Activated T-cell treated with anti-CD3 and anti-CD28 coated beads, Interleukin-2, amount 50 U/mL, for 4 hours (primary cell): ENCODE measurements at regions not wholly inside any gene's neighbourhood (a gene's known extent, or its start where the extent isn't known, plus 50 kb on each side); places are given as distances from the start of the nearest gene placed in this dataset.

ENCODE experiments used
- ATAC-seq, 2 donors: fragments of 200-7000 bp; cut with Tn5 transposase; one replicate each; pipeline ENCODE4 v1.10.0; 2021
- DNase-seq: peaks from one replicate; pipeline ENCODE4 v3.0.0-alpha.2; 2020
- H3K27me3 Mint-ChIP-seq: one replicate; pipeline ENCODE4 v1.8.0; 2021; ENCODE audit warnings: low read depth, mixed read lengths
- H3K36me3 Mint-ChIP-seq: one replicate; pipeline ENCODE4 v1.8.0; 2022; ENCODE audit warnings: mixed read lengths; ENCODE audit not compliant: insufficient read depth
- H3K4me1 Mint-ChIP-seq: one replicate; pipeline ENCODE4 v1.8.0; 2021; ENCODE audit warnings: low read depth, mixed read lengths
- H3K4me3 Mint-ChIP-seq: one replicate; pipeline ENCODE4 v1.8.0; 2021; ENCODE audit warnings: mild to moderate bottlenecking, moderate library complexity, mixed read lengths
- H3K9me3 Mint-ChIP-seq: one replicate; pipeline ENCODE4 v1.8.0; 2021; ENCODE audit warnings: mixed read lengths

DNA sequence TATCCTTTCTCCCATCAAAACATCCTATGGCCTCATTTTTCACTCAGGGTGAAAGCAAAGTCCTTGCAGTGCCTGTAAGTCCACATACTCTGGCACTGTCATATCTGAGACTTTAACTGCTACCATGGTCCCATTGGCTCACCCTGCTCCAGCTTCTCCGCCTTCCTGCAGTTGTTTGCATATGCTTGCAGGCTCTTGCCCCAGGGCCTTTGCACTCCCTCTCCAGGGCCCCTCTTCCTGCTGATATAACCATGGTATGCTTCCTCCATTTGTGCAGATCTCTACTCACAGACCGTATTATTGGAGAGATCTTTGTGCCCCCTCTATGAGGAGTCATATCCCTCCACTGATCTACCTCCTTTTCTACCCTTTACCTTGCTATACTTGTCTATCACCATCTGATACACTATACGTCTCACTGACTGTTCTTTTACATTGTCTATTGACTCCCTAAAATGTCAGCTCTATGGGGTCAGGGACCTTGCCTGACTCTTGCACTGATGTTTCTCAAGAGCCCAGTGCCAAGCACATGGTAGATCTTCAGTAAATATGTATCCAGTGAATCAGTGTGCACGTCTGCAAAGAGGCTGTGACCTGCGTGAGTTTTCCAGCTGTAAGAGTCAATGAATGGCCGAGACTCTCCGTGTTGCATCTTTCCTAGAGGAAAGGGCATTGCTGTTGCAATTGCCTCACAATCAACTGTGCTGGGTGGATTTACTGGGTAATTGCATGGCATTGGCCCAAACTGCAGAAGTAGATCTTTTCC is 81.7 kb upstream of the CPEB4 start:
- ATAC-seq (no peak), DNase-seq (no peak)
- Mint-ChIP-seq H3K4me1 (no peaks in the 10 kb centered on the region), H3K4me3 (no peak overlapping the region), H3K36me3 (no peaks in the 10 kb centered on the region), H3K9me3 (peaks cover 6% of the 10 kb centered on the region), H3K27me3 (no peaks in the 10 kb centered on the region)

DNA sequence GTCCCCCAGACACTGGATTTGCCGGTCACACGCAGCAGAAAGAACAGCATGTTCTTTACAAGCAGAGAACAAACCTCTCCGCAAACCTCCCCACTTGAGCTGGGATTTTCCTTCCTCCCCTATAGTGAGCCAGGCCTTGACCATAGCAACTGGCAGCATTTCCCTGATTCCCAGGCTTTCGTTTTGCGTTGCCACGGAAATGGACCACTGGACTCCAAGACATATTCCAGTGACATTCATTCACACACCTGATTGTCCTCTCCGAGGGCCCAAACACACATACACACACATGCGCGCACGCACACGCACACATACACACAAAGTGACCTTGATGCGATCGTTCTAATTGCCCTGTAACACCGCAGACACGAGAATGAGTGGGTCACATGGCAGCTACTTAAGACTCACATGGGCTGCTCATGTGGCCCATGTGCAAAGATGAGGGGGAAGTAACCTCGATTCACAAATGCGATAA is 80.9 kb upstream of the CPEB4 start:
- no peak overlapping the region for H3K4me3 Mint-ChIP-seq
- DNase-seq (no peak), ATAC-seq (no peak)

DNA sequence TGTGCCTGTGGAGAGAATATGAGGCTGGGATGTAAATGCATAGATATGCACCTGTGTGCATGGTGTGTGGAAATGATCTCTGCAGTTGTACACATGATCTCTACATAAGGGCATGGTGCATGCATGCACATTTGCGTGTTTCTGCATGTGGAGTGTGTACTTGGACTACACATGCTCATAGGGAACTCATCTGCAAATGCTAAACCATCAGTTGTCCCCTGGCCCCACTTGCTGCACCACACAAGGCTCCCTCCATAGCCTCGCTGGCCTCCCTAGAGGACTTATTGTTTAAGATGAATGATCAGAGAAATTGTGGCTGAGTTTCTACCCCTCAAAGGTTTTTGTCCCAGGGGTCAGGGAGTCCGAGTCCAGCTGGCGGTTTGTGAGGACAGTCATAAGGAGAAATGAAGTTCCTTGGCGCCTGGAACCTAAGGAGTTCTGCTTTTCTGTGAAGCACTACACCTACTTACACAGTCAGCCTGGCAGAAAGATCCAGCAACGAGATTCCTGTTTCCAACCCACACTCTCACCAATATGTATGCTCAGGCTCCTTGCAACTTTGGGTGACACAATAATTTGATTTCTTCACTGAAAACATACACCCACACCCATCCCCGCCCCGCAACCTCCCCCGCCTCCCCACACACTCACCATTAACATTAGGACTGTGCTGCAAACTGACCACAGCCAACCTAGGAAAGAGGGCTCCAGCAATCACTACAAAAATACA is 79.9 kb upstream of the CPEB4 start:
- Mint-ChIP-seq H3K4me3 (no peak overlapping the region), H3K36me3 (no peaks in the 10 kb centered on the region), H3K9me3 (peaks cover 6% of the 10 kb centered on the region), H3K27me3 (no peaks in the 10 kb centered on the region), H3K4me1 (no peaks in the 10 kb centered on the region)
- no peak for ATAC-seq
- DNase-seq, result no peak

More for the DNA sequence above, 80.9 kb upstream of the CPEB4 start:
- H3K9me3 Mint-ChIP-seq, result peaks cover 6% of the 10 kb centered on the region
- no peaks in the 10 kb centered on the region for H3K36me3 Mint-ChIP-seq
- H3K4me1 Mint-ChIP-seq, result no peaks in the 10 kb centered on the region
- H3K27me3 Mint-ChIP-seq, result no peaks in the 10 kb centered on the region

GRCh38 chr5:173809014-173809413 is 79.1 kb upstream of the CPEB4 start:
- Mint-ChIP-seq H3K9me3 (peaks cover 6% of the 10 kb centered on the region), H3K4me1 (no peaks in the 10 kb centered on the region), H3K27me3 (peaks cover 1% of the 10 kb centered on the region), H3K4me3 (no peak overlapping the region), H3K36me3 (no peaks in the 10 kb centered on the region)
- no peak for DNase-seq
- no peak for ATAC-seq

DNA sequence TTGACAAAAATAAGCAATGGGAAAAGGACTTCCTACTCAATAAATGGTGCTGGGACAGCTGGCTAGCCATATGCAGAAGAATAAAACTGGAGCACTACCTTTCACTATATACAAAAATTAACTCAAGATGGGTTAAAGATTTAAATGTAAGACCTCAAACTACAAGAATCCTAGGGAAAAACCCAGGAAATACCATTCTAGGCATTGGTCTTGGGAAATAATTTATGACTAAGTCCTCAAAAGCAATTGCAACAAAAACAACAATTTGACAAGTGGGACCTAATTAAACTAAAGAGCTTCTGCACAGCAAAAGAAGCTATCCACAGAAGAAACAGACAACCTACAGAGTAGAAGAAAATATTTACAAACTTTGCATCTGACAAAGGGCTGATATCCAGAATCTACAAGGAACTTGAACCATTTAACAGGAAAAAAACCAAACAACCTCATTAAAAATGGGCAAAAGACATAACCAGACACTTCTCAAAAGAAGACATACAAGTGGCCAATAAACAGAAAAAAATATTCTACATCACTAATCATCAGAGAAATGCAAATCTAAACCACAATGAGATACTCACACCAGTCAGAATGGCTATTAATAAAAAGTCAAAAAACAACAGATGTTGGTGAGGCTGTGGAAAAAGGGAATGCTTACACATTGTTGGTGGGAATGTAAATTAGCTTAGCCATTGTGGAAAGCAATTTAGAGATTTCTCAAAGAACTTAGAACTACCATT is 75.2 kb upstream of the CPEB4 start:
- Mint-ChIP-seq H3K9me3 (no peaks in the 10 kb centered on the region), H3K36me3 (no peaks in the 10 kb centered on the region), H3K4me1 (no peaks in the 10 kb centered on the region), H3K4me3 (no peak overlapping the region), H3K27me3 (peaks cover 4% of the 10 kb centered on the region)
- no peak for DNase-seq
- no peak for ATAC-seq

DNA sequence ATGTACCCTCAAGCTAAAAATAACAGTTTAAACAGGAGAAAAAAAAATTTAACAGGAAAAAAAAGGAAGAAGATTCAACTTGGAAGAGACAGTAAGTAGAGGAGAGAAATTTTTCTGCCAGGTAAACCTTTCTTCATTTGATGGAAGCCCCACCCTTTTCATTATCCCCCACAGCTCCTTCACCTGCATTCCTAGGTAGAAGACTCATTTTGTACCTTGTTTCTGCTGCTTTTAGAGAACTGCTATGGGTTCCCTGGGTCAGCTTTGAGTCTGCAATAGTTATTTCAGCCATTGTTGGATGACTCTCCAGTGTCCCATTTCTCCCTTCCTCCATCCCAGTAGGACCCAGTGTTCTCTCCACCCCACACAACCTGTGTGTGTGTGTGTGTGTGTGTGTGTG is 74.1 kb upstream of the CPEB4 start:
- Mint-ChIP-seq H3K9me3 (peaks cover 3% of the 10 kb centered on the region), H3K4me3 (no peak overlapping the region), H3K36me3 (no peaks in the 10 kb centered on the region), H3K4me1 (no peaks in the 10 kb centered on the region), H3K27me3 (peaks cover 5% of the 10 kb centered on the region)
- ATAC-seq (no peak), DNase-seq (no peak)

- H3K36me3 Mint-ChIP-seq, result no peaks in the 10 kb centered on the region
- peaks cover 3% of the 10 kb centered on the region for H3K9me3 Mint-ChIP-seq
- ATAC-seq (no peak), DNase-seq (no peak)
- peaks cover 6% of the 10 kb centered on the region for H3K27me3 Mint-ChIP-seq
- no peaks in the 10 kb centered on the region for H3K4me1 Mint-ChIP-seq
- no peak overlapping the region for H3K4me3 Mint-ChIP-seq
These were observed 72.6 kb upstream of the CPEB4 start for GRCh38 chr5:173815571-173815970.

GRCh38 chr5:173816728-173817127 is 71.4 kb upstream of the CPEB4 start:
- peaks cover 6% of the 10 kb centered on the region for H3K27me3 Mint-ChIP-seq
- H3K4me3 Mint-ChIP-seq, result no peak overlapping the region
- no peaks in the 10 kb centered on the region for H3K36me3 Mint-ChIP-seq
- no peak for ATAC-seq
- no peak for DNase-seq
- H3K9me3 Mint-ChIP-seq, result peaks cover 3% of the 10 kb centered on the region
- H3K4me1 Mint-ChIP-seq, result peaks cover 10% of the 10 kb centered on the region

- peaks cover 13% of the 10 kb centered on the region for H3K4me1 Mint-ChIP-seq
- ATAC-seq (no peak), DNase-seq (no peak)
- peaks cover 3% of the 10 kb centered on the region for H3K9me3 Mint-ChIP-seq
- H3K36me3 Mint-ChIP-seq, result no peaks in the 10 kb centered on the region
- peaks cover 6% of the 10 kb centered on the region for H3K27me3 Mint-ChIP-seq
- H3K4me3 Mint-ChIP-seq, result no peak overlapping the region
These were observed 70.6 kb upstream of the CPEB4 start for GRCh38 chr5:173817561-173817960.

GRCh38 chr5:173819521-173819920 is 68.6 kb upstream of the CPEB4 start:
- Mint-ChIP-seq H3K4me3 (no peak overlapping the region), H3K4me1 (peaks cover 14% of the 10 kb centered on the region), H3K27me3 (peaks cover 5% of the 10 kb centered on the region), H3K36me3 (no peaks in the 10 kb centered on the region), H3K9me3 (peaks cover 3% of the 10 kb centered on the region)
- no peak for DNase-seq
- no peak for ATAC-seq

DNA sequence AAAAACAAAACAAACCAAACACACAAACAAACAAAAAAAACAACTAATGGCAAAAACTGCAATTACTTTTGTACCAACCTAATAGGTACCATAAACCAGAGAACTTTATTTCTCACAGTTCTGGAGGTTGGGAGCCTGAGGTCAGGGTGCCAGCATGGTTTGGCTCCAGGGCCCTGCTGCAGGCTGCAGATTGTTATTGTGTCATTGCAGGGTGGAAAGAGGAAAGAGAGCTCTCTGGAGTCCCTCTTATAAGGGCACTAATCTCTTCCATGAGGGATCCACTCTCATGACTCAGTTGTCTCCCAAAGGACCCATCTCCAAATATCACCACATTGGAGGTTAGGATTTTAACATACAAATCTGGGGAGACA is 64.9 kb upstream of the CPEB4 start:
- Mint-ChIP-seq H3K4me3 (no peak overlapping the region), H3K36me3 (no peaks in the 10 kb centered on the region), H3K9me3 (peaks cover 10% of the 10 kb centered on the region), H3K27me3 (peaks cover 2% of the 10 kb centered on the region), H3K4me1 (peaks cover 14% of the 10 kb centered on the region)
- DNase-seq (no peak), ATAC-seq (no peak)

DNA sequence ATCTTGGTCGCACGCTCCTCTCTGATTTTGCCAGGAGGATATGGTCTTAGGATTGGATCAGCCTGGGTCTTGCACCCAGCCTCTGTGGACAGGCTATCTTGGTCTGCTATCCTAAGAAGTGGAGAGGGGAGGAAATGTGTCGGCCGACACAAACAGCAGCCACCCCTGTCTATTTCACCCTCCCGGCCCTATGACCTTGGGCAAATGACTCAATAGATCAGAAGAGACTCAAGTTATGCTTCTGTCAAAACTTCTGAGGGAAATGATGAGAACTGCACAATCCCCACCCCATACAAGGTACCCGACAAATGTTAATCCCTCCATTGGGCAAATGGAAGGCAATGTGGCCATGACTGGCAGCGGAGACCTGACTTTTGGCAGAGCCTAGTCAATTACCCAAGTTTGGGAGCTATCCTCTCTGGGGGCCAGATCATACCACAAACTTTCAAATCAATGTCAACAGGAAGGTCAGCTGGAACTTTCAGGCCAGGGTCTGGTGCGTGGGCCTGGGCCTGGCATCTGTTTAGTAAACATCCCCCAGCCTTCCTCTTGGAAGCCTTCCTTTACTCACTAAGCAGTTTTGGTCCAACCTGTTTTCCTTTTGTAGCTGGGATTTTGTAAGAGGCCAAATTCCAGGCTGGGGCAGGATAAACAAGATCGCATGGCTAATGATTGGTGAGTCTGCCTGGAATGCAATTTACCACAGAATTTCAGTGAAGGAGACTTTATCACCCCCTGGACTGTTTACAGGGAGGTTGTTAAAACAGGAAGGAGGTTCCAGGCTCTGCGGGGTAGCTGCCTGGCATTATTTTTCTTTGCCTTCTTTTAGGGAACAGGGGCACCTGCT is 64.2 kb upstream of the CPEB4 start:
- H3K9me3 Mint-ChIP-seq, result peaks cover 9% of the 10 kb centered on the region
- ATAC-seq (no peak), DNase-seq (no peak)
- H3K36me3 Mint-ChIP-seq, result no peaks in the 10 kb centered on the region
- peaks cover 14% of the 10 kb centered on the region for H3K4me1 Mint-ChIP-seq
- H3K4me3 Mint-ChIP-seq, result no peak overlapping the region
- H3K27me3 Mint-ChIP-seq, result peaks cover 2% of the 10 kb centered on the region

DNA sequence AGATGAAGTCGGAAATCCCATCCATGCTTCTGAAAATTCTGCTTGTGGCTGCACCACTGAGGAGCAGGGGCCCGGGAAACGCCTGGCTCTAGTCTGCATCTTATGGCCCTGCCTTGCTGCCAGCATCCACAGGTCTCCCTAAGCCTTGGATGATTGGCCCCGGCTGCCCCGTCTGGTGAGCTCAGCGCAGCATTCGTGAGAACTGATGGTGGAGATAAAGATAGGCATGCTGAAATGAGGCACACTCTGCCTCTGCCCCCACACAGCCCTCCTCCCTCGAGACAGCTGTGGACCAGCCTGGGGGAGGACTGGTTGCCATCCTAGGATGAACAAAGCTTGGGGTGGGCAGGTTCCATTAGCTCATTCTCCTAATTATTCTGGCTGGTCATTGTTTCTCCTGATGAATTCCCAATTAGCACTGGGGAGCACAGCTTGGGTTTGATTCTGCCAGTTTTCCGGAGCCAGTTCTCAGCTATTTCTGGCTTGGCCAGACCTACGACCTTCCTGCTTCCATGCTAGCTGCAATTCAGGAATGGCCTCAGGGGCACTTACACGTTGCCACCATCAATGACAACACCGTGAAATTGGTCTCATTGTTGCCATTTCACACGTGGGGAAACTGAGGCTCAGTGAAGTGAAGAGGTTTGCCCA is 62.8 kb upstream of the CPEB4 start:
- no peaks in the 10 kb centered on the region for H3K27me3 Mint-ChIP-seq
- peaks cover 9% of the 10 kb centered on the region for H3K9me3 Mint-ChIP-seq
- H3K4me1 Mint-ChIP-seq, result peaks cover 14% of the 10 kb centered on the region
- ATAC-seq (no peak), DNase-seq (no peak)
- H3K4me3 Mint-ChIP-seq, result no peak overlapping the region
- H3K36me3 Mint-ChIP-seq, result no peaks in the 10 kb centered on the region

GRCh38 chr5:173826086-173826427 is 62.1 kb upstream of the CPEB4 start:
- Mint-ChIP-seq H3K27me3 (no peaks in the 10 kb centered on the region), H3K4me3 (no peak overlapping the region), H3K36me3 (no peaks in the 10 kb centered on the region), H3K4me1 (peaks cover 11% of the 10 kb centered on the region), H3K9me3 (peaks cover 9% of the 10 kb centered on the region)
- DNase-seq (no peak), ATAC-seq (no peak)
